ENCODE measurements at regions not wholly inside any gene's neighbourhood (a gene's known extent, or its start where the extent isn't known, plus 50 kb on each side); places are given as distances from the start of the nearest gene placed in this dataset.
"Not testable (repeated sequence)": the region's sequence is repeated elsewhere in the genome, so short reads cannot be mapped to it uniquely, and the experiment has no call there.

DNA sequence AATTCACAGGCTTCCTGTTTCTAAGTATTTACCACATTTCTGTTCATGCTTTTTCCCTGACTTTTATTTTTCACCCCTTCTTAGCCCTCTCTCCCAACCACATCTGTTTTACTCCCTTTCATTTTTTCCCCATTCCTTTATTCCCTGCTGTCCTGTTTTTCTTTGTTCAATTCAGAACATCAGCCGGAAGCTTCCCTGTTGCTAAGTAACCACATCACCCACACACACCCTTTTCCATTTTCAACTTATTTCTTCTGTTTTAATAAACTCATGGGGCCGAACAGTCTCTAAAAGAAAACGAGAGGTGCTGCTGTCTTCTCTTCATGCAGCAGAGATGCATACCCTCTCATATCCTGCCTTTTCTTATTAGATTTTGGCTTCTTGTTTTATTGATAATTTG, 53.5 kb upstream of the CEP85L start:
- no peak for TF ChIP-seq CTCF (conservative IDR thresholded peaks at IDR 0.05; ENCODE audit: low read length)
- H3K4me3 ChIP-seq (ENCODE audit: low read length), result no peak overlapping the region
- peak; percentile 15 for DNase-seq (ENCODE audit: low read depth)

DNA sequence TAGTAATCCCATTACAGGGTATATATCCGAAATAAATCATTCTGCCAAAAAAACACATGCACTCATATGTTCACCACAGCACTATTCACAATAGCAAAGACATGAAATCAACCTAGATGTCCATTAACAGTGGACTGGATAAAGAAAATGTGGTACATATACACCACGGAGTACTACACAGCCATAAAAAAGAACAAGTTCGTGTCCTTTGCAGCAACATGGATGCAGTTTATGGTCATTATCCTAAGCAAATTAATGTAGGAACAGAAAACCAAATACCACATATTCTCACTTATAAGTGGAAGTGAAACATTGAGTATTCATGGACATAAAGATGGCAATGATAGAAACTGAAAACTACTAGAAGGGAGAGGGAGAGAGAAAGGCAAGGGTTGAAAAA, 49.9 kb upstream of the CEP85L start:
- DNase-seq (ENCODE audit: low read depth); H3K4me3 ChIP-seq (ENCODE audit: low read length): not testable (repeated sequence)
